Keratinocyte (primary cell): ENCODE measurements at regions not wholly inside any gene's neighbourhood (a gene's known extent, or its start where the extent isn't known, plus 50 kb on each side); places are given as distances from the start of the nearest gene placed in this dataset.

Experiments
- DNase-seq: peaks from one replicate; pipeline ENCODE4 v3.0.0-alpha.2; 2011; ENCODE audit warnings: low read depth, missing footprints, low spot score
- FAIRE-seq: peaks from 2 replicates; lab custom pipeline; 2011; peaks lifted over from hg19 to GRCh38; lab: Jason Lieb, UNC
- H2AFZ ChIP-seq: 2 replicates; pipeline ENCODE4 v1.6.0; 2012; ENCODE audit warnings: low read length, control low read depth, inconsistent platforms; ENCODE audit not compliant: control insufficient read depth
- H3K27ac ChIP-seq: 2 replicates; pipeline ENCODE4 v1.5.1; 2011; ENCODE audit warnings: low read length; ENCODE audit not compliant: control insufficient read depth, insufficient read depth
- H3K27me3 ChIP-seq: 3 replicates; pipeline ENCODE4 v1.6.0; 2011; ENCODE audit warnings: low read length; ENCODE audit not compliant: control insufficient read depth, insufficient read depth; ENCODE audit errors: extremely low read depth
- H3K36me3 ChIP-seq, 2 experiments: 2 replicates in 1 of 2; 3 replicates in 1 of 2; pipeline ENCODE4 v1.5.1; 2011; ENCODE audit warnings: low read length in 2 of 2, mild to moderate bottlenecking in 1 of 2; ENCODE audit not compliant: control insufficient read depth in 2 of 2, insufficient read depth in 2 of 2; ENCODE audit errors: extremely low read depth in 1 of 2
- H3K4me1 ChIP-seq: 3 replicates; pipeline ENCODE4 v1.5.1; 2011; ENCODE audit warnings: low read length; ENCODE audit not compliant: control insufficient read depth, insufficient read depth; ENCODE audit errors: extremely low read depth
- H3K4me2 ChIP-seq: 3 replicates; pipeline ENCODE4 v1.6.0; 2011; ENCODE audit warnings: low read depth, low read length; ENCODE audit not compliant: control insufficient read depth, insufficient read depth; ENCODE audit errors: extremely low read depth
- H3K4me3 ChIP-seq, 3 experiments: fragments of 200-600 bp in 1 of 3; sonication (generic) in 1 of 3; 2 replicates in 2 of 3; 3 replicates in 1 of 3; pipeline ENCODE4 v1.5.1; 2011 to 2016; ENCODE audit warnings: low read length in 3 of 3, mild to moderate bottlenecking in 3 of 3, control low read depth in 2 of 3, inconsistent platforms in 1 of 3, low read depth in 1 of 3, mixed read lengths in 1 of 3, mixed run types in 1 of 3, moderate library complexity in 1 of 3; ENCODE audit not compliant: control insufficient read depth in 2 of 3, insufficient read depth in 2 of 3; ENCODE audit errors: extremely low read depth in 1 of 3
- H3K79me2 ChIP-seq: 2 replicates; pipeline ENCODE4 v1.6.0; 2012; ENCODE audit warnings: low read length; ENCODE audit not compliant: control insufficient read depth, insufficient read depth
- H3K9ac ChIP-seq: 3 replicates; pipeline ENCODE4 v1.6.0; 2011; ENCODE audit warnings: low read length; ENCODE audit not compliant: control insufficient read depth, insufficient read depth; ENCODE audit errors: extremely low read depth
- H3K9me1 ChIP-seq: 3 replicates; pipeline ENCODE4 v1.6.0; 2011; ENCODE audit warnings: low read length; ENCODE audit not compliant: control insufficient read depth, insufficient read depth; ENCODE audit errors: extremely low read depth
- H3K9me3 ChIP-seq: 2 replicates; pipeline ENCODE4 v1.5.1; 2012; ENCODE audit warnings: low read depth, low read length; ENCODE audit not compliant: control insufficient read depth
- H4K20me1 ChIP-seq: 3 replicates; pipeline ENCODE4 v1.6.0; 2011; ENCODE audit warnings: low read length; ENCODE audit not compliant: control insufficient read depth, insufficient read depth; ENCODE audit errors: extremely low read depth
- CTCF ChIP-seq, 3 experiments: IDR thresholded peaks in 1 of 3; conservative IDR thresholded peaks in 1 of 3; optimal IDR thresholded peaks in 1 of 3; 2 replicates in 2 of 3; 3 replicates in 1 of 3; pipeline versions ENCODE3 to v1.5.1; 2011; ENCODE audit warnings: low read length in 3 of 3, mild to moderate bottlenecking in 3 of 3, moderate library complexity in 2 of 3, control low read depth in 1 of 3, inconsistent platforms in 1 of 3; ENCODE audit not compliant: insufficient read depth in 2 of 3; ENCODE audit errors: extremely low read depth in 1 of 3
- EZH2 ChIP-seq: IDR thresholded peaks from one replicate; pipeline ENCODE4 v1.6.1; 2012; ENCODE audit warnings: inconsistent platforms, mild to moderate bottlenecking, low read length, moderate library complexity
- dilution Hi-C: fragments of 300-500 bp; cut with MboI; formaldehyde crosslinking; loops from one replicate; pipeline ENCODE4 v1.7.0; 2020; ENCODE audit warnings: low sequenced_read_pairs; ENCODE audit not compliant: extremely low pct_ligation_motif_present

- H3K4me1 ChIP-seq: no peaks in the 10 kb centered on the region
- H3K27ac ChIP-seq: no peak overlapping the region
- no peak for FAIRE-seq
- no peaks in the 10 kb centered on the region for H3K9me3 ChIP-seq
- H2AFZ ChIP-seq: no peak overlapping the region
- no peak for DNase-seq
- no peak overlapping the region for H3K9ac ChIP-seq
- H4K20me1 ChIP-seq: no peaks in the 10 kb centered on the region
- no peaks in the 10 kb centered on the region for H3K36me3 ChIP-seq
- no peaks in the 10 kb centered on the region for H3K79me2 ChIP-seq
- TF ChIP-seq EZH2 (no peak), CTCF (optimal IDR thresholded peaks at IDR 0.05 in 1 of 3, IDR thresholded peaks at IDR 0.05 in 1 of 3, conservative IDR thresholded peaks at IDR 0.05 in 1 of 3; ENCODE audit: extremely low read depth in 1 of 3, insufficient read depth in 2 of 3, low read length in 3 of 3) (no peak)
- no peak overlapping the region for H3K4me2 ChIP-seq
- H3K27me3 ChIP-seq: no peaks in the 10 kb centered on the region
- H3K9me1 ChIP-seq: no peaks in the 10 kb centered on the region
- H3K4me3 ChIP-seq: no peak overlapping the region
- dilution Hi-C loops: no loop called here
These were observed 512.5 kb upstream of the CNTNAP5 start for GRCh38 chr2:123512547-123512946.

GRCh38 chr2:123513351-123513750 is 511.7 kb upstream of the CNTNAP5 start:
- Histone ChIP-seq H3K4me1 (no peaks in the 10 kb centered on the region), H2AFZ (no peak overlapping the region), H3K27ac (no peak overlapping the region), H3K36me3 (no peaks in the 10 kb centered on the region), H4K20me1 (no peaks in the 10 kb centered on the region), H3K9me3 (no peaks in the 10 kb centered on the region), H3K9me1 (no peaks in the 10 kb centered on the region), H3K79me2 (no peaks in the 10 kb centered on the region), H3K9ac (no peak overlapping the region), H3K4me2 (no peak overlapping the region), H3K27me3 (no peaks in the 10 kb centered on the region), H3K4me3 (no peak overlapping the region)
- dilution Hi-C loops: no loop called here
- no peak for FAIRE-seq
- TF ChIP-seq EZH2 (no peak), CTCF (optimal IDR thresholded peaks at IDR 0.05 in 1 of 3, IDR thresholded peaks at IDR 0.05 in 1 of 3, conservative IDR thresholded peaks at IDR 0.05 in 1 of 3; ENCODE audit: extremely low read depth in 1 of 3, insufficient read depth in 2 of 3, low read length in 3 of 3) (no peak)
- DNase-seq: no peak
